Keratinocyte (primary cell): ENCODE measurements at regions not wholly inside any gene's neighbourhood (a gene's known extent, or its start where the extent isn't known, plus 50 kb on each side); places are given as distances from the start of the nearest gene placed in this dataset.

Source experiments
- CTCF ChIP-seq, 3 experiments: IDR thresholded peaks in 1 of 3; conservative IDR thresholded peaks in 1 of 3; optimal IDR thresholded peaks in 1 of 3; 2 replicates in 2 of 3; 3 replicates in 1 of 3; pipeline versions ENCODE3 to v1.5.1; 2011; ENCODE audit warnings: low read length in 3 of 3, mild to moderate bottlenecking in 3 of 3, moderate library complexity in 2 of 3, control low read depth in 1 of 3, inconsistent platforms in 1 of 3; ENCODE audit not compliant: insufficient read depth in 2 of 3; ENCODE audit errors: extremely low read depth in 1 of 3
- EZH2 ChIP-seq: IDR thresholded peaks from one replicate; pipeline ENCODE4 v1.6.1; 2012; ENCODE audit warnings: inconsistent platforms, mild to moderate bottlenecking, low read length, moderate library complexity

- TF ChIP-seq EZH2 (no peak), CTCF (optimal IDR thresholded peaks at IDR 0.05 in 1 of 3, IDR thresholded peaks at IDR 0.05 in 1 of 3, conservative IDR thresholded peaks at IDR 0.05 in 1 of 3; ENCODE audit: extremely low read depth in 1 of 3, insufficient read depth in 2 of 3, low read length in 3 of 3) (no peak)
Observed at GRCh38 chr10:35813219-35813618, 171.1 kb upstream of the FZD8 start.
